Right lobe of liver (tissue), 4 donors: ENCODE measurements at regions not wholly inside any gene's neighbourhood (a gene's known extent, or its start where the extent isn't known, plus 50 kb on each side); places are given as distances from the start of the nearest gene placed in this dataset.

Source experiments
- CTCF ChIP-seq, 4 donors: fragments of 200-600 bp in 3 of 4; fragments of 450-650 bp in 1 of 4; IDR thresholded peaks; one replicate each; pipeline versions ENCODE4 v1.5.1 to v1.8.0; 2016 to 2022; ENCODE audit warnings: antibody characterized with exemption in 4 of 4, mild to moderate bottlenecking in 2 of 4
- POLR2A ChIP-seq: fragments of 450-650 bp; IDR thresholded peaks from one replicate; pipeline ENCODE4 v1.6.1; 2017; ENCODE audit warnings: antibody characterized with exemption, mild to moderate bottlenecking
- donor health status: DM: no; HTN: no; CAD: no.
- donor health status: DM: no; HTN: no; CAD: no.
- donor health status: DM: no; HTN: yes; CAD: no.

GRCh38 chr20:60897976-60898375, 354.1 kb upstream of the CDH4 start:
- TF ChIP-seq POLR2A, result no peak
- no peak for TF ChIP-seq CTCF (IDR thresholded peaks at IDR 0.05)
